ENCODE measurements at regions not wholly inside any gene's neighbourhood (a gene's known extent, or its start where the extent isn't known, plus 50 kb on each side); places are given as distances from the start of the nearest gene placed in this dataset.

- DNase-seq (ENCODE audit: low read depth, low spot score), result no peak
Measured at GRCh38 chr9:13411791-13412190, 132.3 kb upstream of the MPDZ start.

- DNase-seq (ENCODE audit: low read depth, low spot score), result no peak
Measured at GRCh38 chr9:13410566-13411031, 131.1 kb upstream of the MPDZ start.

GRCh38 chr9:13397661-13398060 is 118.2 kb upstream of the MPDZ start:
- no peak for DNase-seq (ENCODE audit: low read depth, low spot score)

- DNase-seq (ENCODE audit: low read depth, low spot score), result no peak
Measured at GRCh38 chr9:13397220-13397619, 117.7 kb upstream of the MPDZ start.

- DNase-seq (ENCODE audit: low read depth, low spot score), result no peak
Measured at GRCh38 chr9:13396418-13396817, 116.9 kb upstream of the MPDZ start.

- no peak for DNase-seq (ENCODE audit: low read depth, low spot score)
Measured at GRCh38 chr9:13395156-13395555, 115.7 kb upstream of the MPDZ start.

- DNase-seq (ENCODE audit: low read depth, low spot score), result no peak
Measured at GRCh38 chr9:13388157-13388556, 108.7 kb upstream of the MPDZ start.

GRCh38 chr9:13387734-13388067 is 108.2 kb upstream of the MPDZ start:
- no peak for DNase-seq (ENCODE audit: low read depth, low spot score)

- no peak for DNase-seq (ENCODE audit: low read depth, low spot score)
Measured at GRCh38 chr9:13386935-13387733, 107.6 kb upstream of the MPDZ start.

- DNase-seq (ENCODE audit: low read depth, low spot score), result no peak
Measured at GRCh38 chr9:13386316-13386715, 106.8 kb upstream of the MPDZ start.

GRCh38 chr9:13383855-13384254 is 104.4 kb upstream of the MPDZ start:
- DNase-seq (ENCODE audit: low read depth, low spot score), result no peak

- DNase-seq (ENCODE audit: low read depth, low spot score), result no peak
Measured at GRCh38 chr9:13383216-13383615, 103.7 kb upstream of the MPDZ start.

GRCh38 chr9:13382595-13382994 is 103.1 kb upstream of the MPDZ start:
- no peak for DNase-seq (ENCODE audit: low read depth, low spot score)

GRCh38 chr9:13380903-13381302 is 101.4 kb upstream of the MPDZ start:
- no peak for DNase-seq (ENCODE audit: low read depth, low spot score)

- no peak for DNase-seq (ENCODE audit: low read depth, low spot score)
Measured at GRCh38 chr9:13378154-13378553, 98.7 kb upstream of the MPDZ start.

- DNase-seq (ENCODE audit: low read depth, low spot score), result no peak
Measured at GRCh38 chr9:13377171-13377925, 97.9 kb upstream of the MPDZ start.

GRCh38 chr9:13372510-13372909 is 93.0 kb upstream of the MPDZ start:
- DNase-seq (ENCODE audit: low read depth, low spot score), result no peak

GRCh38 chr9:13369431-13369830 is 89.9 kb upstream of the MPDZ start:
- no peak for DNase-seq (ENCODE audit: low read depth, low spot score)

- DNase-seq (ENCODE audit: low read depth, low spot score), result no peak
Measured at GRCh38 chr9:13367784-13368183, 88.3 kb upstream of the MPDZ start.

- DNase-seq (ENCODE audit: low read depth, low spot score), result no peak
Measured at GRCh38 chr9:13364271-13365000, 84.9 kb upstream of the MPDZ start.

- DNase-seq (ENCODE audit: low read depth, low spot score), result no peak
Measured at GRCh38 chr9:13361076-13361475, 81.6 kb upstream of the MPDZ start.

GRCh38 chr9:13360188-13360587 is 80.7 kb upstream of the MPDZ start:
- no peak for DNase-seq (ENCODE audit: low read depth, low spot score)
